ENCODE measurements at regions not wholly inside any gene's neighbourhood (a gene's known extent, or its start where the extent isn't known, plus 50 kb on each side); places are given as distances from the start of the nearest gene placed in this dataset.
"Not testable (repeated sequence)": the region's sequence is repeated elsewhere in the genome, so short reads cannot be mapped to it uniquely, and the experiment has no call there.

GRCh38 chr13:71345856-71346255 lies 521.1 kb downstream of the DACH1 start:
- TF ChIP-seq POLR2A (IDR thresholded peaks at IDR 0.05; ENCODE audit: low read length); GATA1 (IDR thresholded peaks at IDR 0.05; ENCODE audit: low read depth, low read length): not testable (repeated sequence)

All from erythroblast (primary cell).